ENCODE measurements at regions not wholly inside any gene's neighbourhood (a gene's known extent, or its start where the extent isn't known, plus 50 kb on each side); places are given as distances from the start of the nearest gene placed in this dataset.

DNA sequence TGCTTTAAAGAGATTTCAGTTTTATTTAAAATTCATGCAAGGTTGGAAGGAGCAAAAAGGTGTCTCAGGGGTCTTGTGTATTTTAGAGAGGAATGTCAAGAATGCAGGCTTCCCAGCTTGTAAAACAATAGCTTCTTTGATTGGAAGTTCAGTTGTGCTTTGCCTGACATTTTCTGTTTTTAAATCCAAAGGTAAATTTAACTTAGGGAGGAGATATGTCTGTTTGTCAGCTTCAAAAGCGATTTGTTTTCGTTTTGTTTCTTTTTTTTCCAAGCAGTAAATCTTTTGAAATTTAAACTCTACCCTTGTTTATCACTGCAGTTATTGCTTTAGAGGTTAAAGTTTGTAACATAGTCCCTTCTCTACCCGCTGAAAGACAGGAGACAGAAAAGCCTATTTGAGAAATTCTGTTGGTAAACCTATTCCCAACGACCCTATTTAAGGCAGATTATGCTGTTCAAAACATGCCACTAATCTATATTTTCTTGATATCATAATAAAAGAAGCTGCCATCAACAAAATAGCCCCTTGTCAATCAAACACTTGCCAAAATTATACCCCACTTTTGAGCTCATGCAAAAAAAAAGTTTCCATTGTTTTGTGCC is 639.6 kb downstream of the IRS1 start (continued):
- TF ChIP-seq, protein P1, sequence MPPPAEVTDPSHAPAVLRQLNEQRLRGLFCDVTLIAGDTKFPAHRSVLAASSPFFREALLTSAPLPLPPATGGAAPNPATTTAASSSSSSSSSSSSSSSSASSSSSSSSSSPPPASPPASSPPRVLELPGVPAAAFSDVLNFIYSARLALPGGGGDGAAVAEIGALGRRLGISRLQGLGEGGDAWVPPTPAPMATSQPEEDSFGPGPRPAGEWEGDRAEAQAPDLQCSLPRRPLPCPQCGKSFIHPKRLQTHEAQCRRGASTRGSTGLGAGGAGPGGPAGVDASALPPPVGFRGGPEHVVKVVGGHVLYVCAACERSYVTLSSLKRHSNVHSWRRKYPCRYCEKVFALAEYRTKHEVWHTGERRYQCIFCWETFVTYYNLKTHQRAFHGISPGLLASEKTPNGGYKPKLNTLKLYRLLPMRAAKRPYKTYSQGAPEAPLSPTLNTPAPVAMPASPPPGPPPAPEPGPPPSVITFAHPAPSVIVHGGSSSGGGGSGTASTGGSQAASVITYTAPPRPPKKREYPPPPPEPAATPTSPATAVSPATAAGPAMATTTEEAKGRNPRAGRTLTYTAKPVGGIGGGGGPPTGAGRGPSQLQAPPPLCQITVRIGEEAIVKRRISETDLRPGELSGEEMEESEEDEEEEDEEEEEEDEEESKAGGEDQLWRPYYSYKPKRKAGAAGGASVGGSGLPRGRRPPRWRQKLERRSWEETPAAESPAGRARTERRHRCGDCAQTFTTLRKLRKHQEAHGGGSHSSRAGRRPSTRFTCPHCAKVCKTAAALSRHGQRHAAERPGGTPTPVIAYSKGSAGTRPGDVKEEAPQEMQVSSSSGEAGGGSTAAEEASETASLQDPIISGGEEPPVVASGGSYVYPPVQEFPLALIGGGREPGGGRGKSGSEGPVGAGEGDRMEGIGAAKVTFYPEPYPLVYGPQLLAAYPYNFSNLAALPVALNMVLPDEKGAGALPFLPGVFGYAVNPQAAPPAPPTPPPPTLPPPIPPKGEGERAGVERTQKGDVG (CRISPR knock-in tag; IDR thresholded peaks at IDR 0.05; ENCODE audit: borderline replicate concordance) = no peak
- TF ChIP-seq MIER2 (CRISPR knock-in tag; IDR thresholded peaks at IDR 0.05) = no peak
- TF ChIP-seq, protein P2, sequence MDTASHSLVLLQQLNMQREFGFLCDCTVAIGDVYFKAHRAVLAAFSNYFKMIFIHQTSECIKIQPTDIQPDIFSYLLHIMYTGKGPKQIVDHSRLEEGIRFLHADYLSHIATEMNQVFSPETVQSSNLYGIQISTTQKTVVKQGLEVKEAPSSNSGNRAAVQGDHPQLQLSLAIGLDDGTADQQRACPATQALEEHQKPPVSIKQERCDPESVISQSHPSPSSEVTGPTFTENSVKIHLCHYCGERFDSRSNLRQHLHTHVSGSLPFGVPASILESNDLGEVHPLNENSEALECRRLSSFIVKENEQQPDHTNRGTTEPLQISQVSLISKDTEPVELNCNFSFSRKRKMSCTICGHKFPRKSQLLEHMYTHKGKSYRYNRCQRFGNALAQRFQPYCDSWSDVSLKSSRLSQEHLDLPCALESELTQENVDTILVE (CRISPR knock-in tag; IDR thresholded peaks at IDR 0.05) = peak; percentile 84
- TF ChIP-seq, protein P3, sequence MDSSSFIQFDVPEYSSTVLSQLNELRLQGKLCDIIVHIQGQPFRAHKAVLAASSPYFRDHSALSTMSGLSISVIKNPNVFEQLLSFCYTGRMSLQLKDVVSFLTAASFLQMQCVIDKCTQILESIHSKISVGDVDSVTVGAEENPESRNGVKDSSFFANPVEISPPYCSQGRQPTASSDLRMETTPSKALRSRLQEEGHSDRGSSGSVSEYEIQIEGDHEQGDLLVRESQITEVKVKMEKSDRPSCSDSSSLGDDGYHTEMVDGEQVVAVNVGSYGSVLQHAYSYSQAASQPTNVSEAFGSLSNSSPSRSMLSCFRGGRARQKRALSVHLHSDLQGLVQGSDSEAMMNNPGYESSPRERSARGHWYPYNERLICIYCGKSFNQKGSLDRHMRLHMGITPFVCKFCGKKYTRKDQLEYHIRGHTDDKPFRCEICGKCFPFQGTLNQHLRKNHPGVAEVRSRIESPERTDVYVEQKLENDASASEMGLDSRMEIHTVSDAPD (CRISPR knock-in tag; IDR thresholded peaks at IDR 0.05) = no peak; the same call in 1 of the 2 replicates
- TF ChIP-seq SOX13 (IDR thresholded peaks at IDR 0.05) = peak; percentile 91
- peak in 1 of 2 experiments; percentile 98; a peak in 2 of 4 replicates for TF ChIP-seq SOX13 (CRISPR knock-in tag; conservative IDR thresholded peaks at IDR 0.05 in 1 of 2, IDR thresholded peaks at IDR 0.05 in 1 of 2)
- TF ChIP-seq ZNF644 (CRISPR knock-in tag; IDR thresholded peaks at IDR 0.05; ENCODE audit: low read depth) = 0 out of 2 replicates have a peak, but pooled peaks have one; percentile 11
- TF ChIP-seq, protein P4, sequence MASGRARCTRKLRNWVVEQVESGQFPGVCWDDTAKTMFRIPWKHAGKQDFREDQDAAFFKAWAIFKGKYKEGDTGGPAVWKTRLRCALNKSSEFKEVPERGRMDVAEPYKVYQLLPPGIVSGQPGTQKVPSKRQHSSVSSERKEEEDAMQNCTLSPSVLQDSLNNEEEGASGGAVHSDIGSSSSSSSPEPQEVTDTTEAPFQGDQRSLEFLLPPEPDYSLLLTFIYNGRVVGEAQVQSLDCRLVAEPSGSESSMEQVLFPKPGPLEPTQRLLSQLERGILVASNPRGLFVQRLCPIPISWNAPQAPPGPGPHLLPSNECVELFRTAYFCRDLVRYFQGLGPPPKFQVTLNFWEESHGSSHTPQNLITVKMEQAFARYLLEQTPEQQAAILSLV (CRISPR knock-in tag; IDR thresholded peaks at IDR 0.05; ENCODE audit: borderline replicate concordance) = no peak
- peak; percentile 95 for TF ChIP-seq NCOR1 (IDR thresholded peaks at IDR 0.05; ENCODE audit: borderline replicate concordance, low read length)
- TF ChIP-seq ZFP90 (CRISPR knock-in tag; IDR thresholded peaks at IDR 0.05; ENCODE audit: borderline replicate concordance) = no peak
- peak; percentile 32; the same call in 1 of the 2 replicates for TF ChIP-seq RFXANK (CRISPR knock-in tag; IDR thresholded peaks at IDR 0.05)
- peak; percentile 98 for TF ChIP-seq SIX1 (CRISPR knock-in tag; IDR thresholded peaks at IDR 0.05; ENCODE audit: borderline replicate concordance)
- TF ChIP-seq, protein P5, sequence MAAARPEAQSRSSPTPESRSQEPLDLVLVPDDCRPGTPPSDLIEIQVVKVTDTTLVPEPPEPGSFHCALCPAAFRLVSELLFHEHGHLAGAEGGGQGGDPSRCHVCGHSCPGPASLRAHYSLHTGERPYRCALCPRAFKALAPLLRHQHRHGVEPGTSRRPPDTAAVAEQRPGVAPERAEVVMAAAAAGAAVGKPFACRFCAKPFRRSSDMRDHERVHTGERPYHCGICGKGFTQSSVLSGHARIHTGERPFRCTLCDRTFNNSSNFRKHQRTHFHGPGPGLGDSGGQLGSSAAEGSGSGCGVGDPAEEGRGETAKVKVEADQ (CRISPR knock-in tag; IDR thresholded peaks at IDR 0.05; ENCODE audit: borderline replicate concordance) = no peak
- peak; percentile 73 for TF ChIP-seq PHF5A (CRISPR knock-in tag; IDR thresholded peaks at IDR 0.05; ENCODE audit: low read depth, unreplicated experiment)
- TF ChIP-seq PHB2 (IDR thresholded peaks at IDR 0.05; ENCODE audit: partially characterized antibody) = no peak
- TF ChIP-seq BCL6 (CRISPR knock-in tag; IDR thresholded peaks at IDR 0.05) = peak; percentile 94
- TF ChIP-seq GZF1 (CRISPR knock-in tag; IDR thresholded peaks at IDR 0.05) = no peak
- TF ChIP-seq GLI4 (CRISPR knock-in tag; IDR thresholded peaks at IDR 0.05; ENCODE audit: borderline replicate concordance) = no peak
- TF ChIP-seq, protein P6, sequence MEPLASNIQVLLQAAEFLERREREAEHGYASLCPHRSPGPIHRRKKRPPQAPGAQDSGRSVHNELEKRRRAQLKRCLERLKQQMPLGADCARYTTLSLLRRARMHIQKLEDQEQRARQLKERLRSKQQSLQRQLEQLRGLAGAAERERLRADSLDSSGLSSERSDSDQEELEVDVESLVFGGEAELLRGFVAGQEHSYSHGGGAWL (CRISPR knock-in tag; IDR thresholded peaks at IDR 0.05) = no peak
- TF ChIP-seq ZNF879 (CRISPR knock-in tag; IDR thresholded peaks at IDR 0.05) = no peak
- peak; percentile 67; the same call in 1 of the 2 replicates for TF ChIP-seq MEIS1 (CRISPR knock-in tag; IDR thresholded peaks at IDR 0.05; ENCODE audit: borderline replicate concordance)
